IMR-90 (cell line): ENCODE measurements at regions not wholly inside any gene's neighbourhood (a gene's known extent, or its start where the extent isn't known, plus 50 kb on each side); places are given as distances from the start of the nearest gene placed in this dataset.

Experiments
- ATAC-seq: fragments of 200-7000 bp; cut with Tn5 transposase; 2 replicates; pipeline ENCODE4 v1.9.1; 2020; ENCODE audit warnings: low read depth, mild to moderate bottlenecking, moderate library complexity
- BruUV-seq: library from RNA; stranded (reverse); fragments of 400-500 nt; replicated peaks from 2 replicates; lab custom pipeline; 2021; lab: Mats Ljungman, UMichigan
- CTCF ChIA-PET: fragments of 300-600 bp; formaldehyde crosslinking; extraction: SDS; loops from one replicate; lab custom pipeline; 2021; ENCODE audit warnings: antibody characterized with exemption; lab: Yijun Ruan, JAX
- POLR2A ChIA-PET: fragments of 300-600 bp; sonication (Branson Sonifier 250); formaldehyde crosslinking; loops from one replicate; lab custom pipeline; 2022; ENCODE audit warnings: antibody characterized with exemption; ENCODE audit not compliant: unreplicated experiment; lab: Charles Lee
- DNase-seq: peaks from one replicate; pipeline ENCODE4 v3.0.0; 2013
- H2AFZ ChIP-seq: replicated peaks from 2 replicates; pipeline ENCODE3; 2013; ENCODE audit warnings: low read length, mild to moderate bottlenecking; ENCODE audit not compliant: poor library complexity
- H2AK5ac ChIP-seq: 2 replicates; pipeline ENCODE4 v1.6.1; 2013; ENCODE audit warnings: low read depth, low read length, inconsistent platforms
- H2AK9ac ChIP-seq: replicated peaks from 2 replicates; pipeline ENCODE3; 2013; ENCODE audit warnings: mild to moderate bottlenecking, low read depth, low read length, moderate library complexity; ENCODE audit not compliant: poor library complexity
- H2BK120ac ChIP-seq: 2 replicates; pipeline ENCODE4 v1.6.1; 2013; ENCODE audit warnings: low read depth, low read length, inconsistent platforms
- H2BK15ac ChIP-seq: 3 replicates; pipeline ENCODE4 v1.6.1; 2013; ENCODE audit warnings: low read depth, low read length, inconsistent platforms
- H2BK20ac ChIP-seq: 2 replicates; pipeline ENCODE4 v1.6.1; 2013; ENCODE audit warnings: low read depth, mild to moderate bottlenecking, inconsistent platforms, low read length, moderate library complexity
- H2BK5ac ChIP-seq: 2 replicates; pipeline ENCODE4 v1.6.1; 2013; ENCODE audit warnings: mild to moderate bottlenecking, low read depth, low read length, inconsistent platforms; ENCODE audit not compliant: poor library complexity, severe bottlenecking
- H3K14ac ChIP-seq: replicated peaks from 2 replicates; pipeline ENCODE4 v1.6.1; 2013; ENCODE audit warnings: low read depth, low read length, inconsistent platforms
- H3K18ac ChIP-seq: 2 replicates; pipeline ENCODE4 v1.6.1; 2013; ENCODE audit warnings: low read depth, low read length, control low read depth
- H3K23ac ChIP-seq: 2 replicates; pipeline ENCODE4 v1.6.1; 2013; ENCODE audit warnings: low read depth, low read length, inconsistent platforms
- H3K27ac ChIP-seq: 2 replicates; pipeline ENCODE4 v1.5.1; 2013; ENCODE audit warnings: mild to moderate bottlenecking, control low read depth, low read length; ENCODE audit not compliant: insufficient read depth
- H3K27me3 ChIP-seq: 2 replicates; pipeline ENCODE4 v1.6.1; 2013; ENCODE audit warnings: low read length; ENCODE audit not compliant: control insufficient read depth, insufficient read depth
- H3K36me3 ChIP-seq: 2 replicates; pipeline ENCODE4 v1.6.1; 2013; ENCODE audit warnings: low read length, mixed read lengths; ENCODE audit not compliant: control insufficient read depth, insufficient read depth
- H3K4ac ChIP-seq: 2 replicates; pipeline ENCODE4 v1.6.1; 2013; ENCODE audit warnings: low read depth, low read length, inconsistent platforms
- H3K4me1 ChIP-seq: 2 replicates; pipeline ENCODE4 v1.6.1; 2013; ENCODE audit warnings: low read length, mixed read lengths; ENCODE audit not compliant: control insufficient read depth, insufficient read depth
- H3K4me2 ChIP-seq: 2 replicates; pipeline ENCODE4 v1.6.1; 2013; ENCODE audit warnings: low read depth, mild to moderate bottlenecking, control low read depth, low read length, moderate library complexity
- H3K4me3 ChIP-seq: 2 replicates; pipeline ENCODE4 v1.5.1; 2013; ENCODE audit warnings: low read depth, mild to moderate bottlenecking, control low read depth, low read length, moderate library complexity; ENCODE audit not compliant: insufficient read depth
- H3K56ac ChIP-seq: 2 replicates; pipeline ENCODE4 v1.6.1; 2013; ENCODE audit warnings: low read length, inconsistent platforms; ENCODE audit not compliant: insufficient read depth; ENCODE audit errors: extremely low read depth
- H3K79me1 ChIP-seq, 2 experiments: 2 replicates each; pipeline ENCODE4 v1.6.1; 2013; ENCODE audit warnings: low read length in 2 of 2, inconsistent platforms in 1 of 2, low read depth in 1 of 2
- H3K9ac ChIP-seq: 2 replicates; pipeline ENCODE4 v1.6.1; 2013; ENCODE audit warnings: low read depth, low read length, control low read depth
- H3K9me1 ChIP-seq: 2 replicates; pipeline ENCODE4 v1.6.1; 2013; ENCODE audit warnings: low read length, inconsistent platforms; ENCODE audit not compliant: insufficient read depth
- H3K9me3 ChIP-seq: 2 replicates; pipeline ENCODE4 v1.6.1; 2013; ENCODE audit warnings: low read length; ENCODE audit not compliant: control insufficient read depth, insufficient read depth
- H4K20me1 ChIP-seq: 2 replicates; pipeline ENCODE4 v1.6.1; 2013; ENCODE audit warnings: low read length, inconsistent platforms; ENCODE audit not compliant: insufficient read depth
- H4K5ac ChIP-seq: 2 replicates; pipeline ENCODE4 v1.6.1; 2013; ENCODE audit warnings: mild to moderate bottlenecking, low read depth, low read length, control low read depth
- H4K8ac ChIP-seq, 2 experiments: 2 replicates each; pipeline ENCODE4 v1.6.1; 2013; ENCODE audit warnings: low read depth in 2 of 2, low read length in 2 of 2, control low read depth in 1 of 2, inconsistent platforms in 1 of 2
- H4K91ac ChIP-seq: 2 replicates; pipeline ENCODE4 v1.6.1; 2013; ENCODE audit warnings: low read depth, low read length, inconsistent platforms; ENCODE audit not compliant: insufficient read depth
- BHLHE40 ChIP-seq: fragments of 150-350 bp; IDR thresholded peaks from 2 replicates; pipeline ENCODE4 v1.6.1; 2016; ENCODE audit warnings: mild to moderate bottlenecking, low read depth, low read length
- CEBPB ChIP-seq: IDR thresholded peaks from 2 replicates; pipeline ENCODE4 v1.6.1; 2012; ENCODE audit warnings: low read depth, low read length, improper control_type of control experiment
- MAFK ChIP-seq: IDR thresholded peaks from 2 replicates; pipeline ENCODE4 v1.6.1; 2012; ENCODE audit warnings: low read depth, low read length, improper control_type of control experiment
- MAZ ChIP-seq: IDR thresholded peaks from 2 replicates; pipeline ENCODE4 v1.6.1; 2012; ENCODE audit warnings: low read depth, mild to moderate bottlenecking, low read length, improper control_type of control experiment, moderate library complexity, borderline replicate concordance
- MXI1 ChIP-seq: IDR thresholded peaks from 2 replicates; pipeline ENCODE4 v1.6.1; 2012; ENCODE audit warnings: low read depth, mild to moderate bottlenecking, low read length, moderate library complexity, borderline replicate concordance
- POLR2A ChIP-seq: IDR thresholded peaks from 2 replicates; pipeline ENCODE4 v1.6.1; 2012; ENCODE audit warnings: mild to moderate bottlenecking, low read depth, low read length
- WGBS, 2 experiments: methylation state at CpG; one replicate each; pipeline versions ENCODE4 v1.1.5 to v1.1.7; 2013; ENCODE audit warnings: missing lambda C conversion rate in 2 of 2; ENCODE audit not compliant: insufficient read length in 1 of 2; ENCODE audit errors: extremely low coverage in 2 of 2; 5-methylcytosine and 5-hydroxymethylcytosine counted together
- dilution Hi-C: fragments of 300-500 bp; cut with HindIII; formaldehyde crosslinking; loops from one replicate; pipeline ENCODE4 v1.14.3; 2018; ENCODE audit warnings: low sequenced_read_pairs; ENCODE audit not compliant: unreplicated experiment
- in situ Hi-C: fragments of 300-500 bp; cut with MboI; formaldehyde crosslinking; loops from 3 replicates; pipeline ENCODE4 v1.14.3; 2019; ENCODE audit warnings: low sequenced_read_pairs, inconsistent platforms, mixed read lengths
- intact Hi-C: fragments of 100-400 bp; cut with micrococcal nuclease; formaldehyde crosslinking; loops from 2 replicates; pipeline ENCODE4 v1.10.0; 2022

DNA sequence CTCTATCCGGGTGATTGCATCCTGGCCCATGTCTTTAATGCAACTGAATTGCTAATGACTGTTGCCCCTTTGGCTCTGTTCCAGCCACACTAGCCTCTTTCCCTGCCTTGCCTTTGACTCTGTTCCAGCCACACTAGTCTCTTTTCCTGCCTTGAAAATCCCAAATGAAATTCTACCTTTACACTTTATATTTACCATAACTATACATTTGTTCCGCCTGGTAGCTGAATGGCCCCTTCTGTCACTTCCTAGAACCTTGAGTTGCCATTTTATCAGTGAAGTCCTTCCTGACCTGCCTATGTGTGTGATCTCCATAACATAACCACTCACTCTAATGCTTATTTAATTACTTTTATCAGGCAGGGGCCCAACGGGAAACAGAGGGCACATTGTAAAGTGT is 1120.4 kb upstream of the WWC1 start:
- no peak overlapping the region for H2BK120ac ChIP-seq
- H3K23ac ChIP-seq = no peak overlapping the region
- H4K5ac ChIP-seq = no peak overlapping the region
- no peaks in the 10 kb centered on the region for H4K20me1 ChIP-seq
- H3K4me2 ChIP-seq = no peak overlapping the region
- no peak overlapping the region for H3K4ac ChIP-seq
- dilution Hi-C loops (no loop called here), intact Hi-C loops (no loop called here), in situ Hi-C loops (no loop called here)
- DNase-seq (no peak), ATAC-seq (no peak)
- H3K9me3 ChIP-seq = peaks cover 4% of the 10 kb centered on the region; the same call in 1 of the 2 replicates
- H4K91ac ChIP-seq = no peak overlapping the region
- H3K18ac ChIP-seq = no peak overlapping the region
- no peak for TF ChIP-seq POLR2A
- TF ChIP-seq MXI1 = no peak
- no peak for TF ChIP-seq BHLHE40
- TF ChIP-seq MAZ = no peak
- no peak for TF ChIP-seq MAFK
- TF ChIP-seq CEBPB = no peak
- POLR2A ChIA-PET = no interaction called here
- CTCF ChIA-PET = interaction anchor here (0.6 kb wide), 1 partner anchor 84 kb away, joined by 3 read pairs; no protein-coding TSS in a partner anchor
- H2BK5ac ChIP-seq = no peak overlapping the region
- H3K56ac ChIP-seq = no peak overlapping the region
- no peak overlapping the region for H3K4me3 ChIP-seq
- no peak overlapping the region for H2BK20ac ChIP-seq
- BruUV-seq = no TSS peak
- no peak overlapping the region for H2AK9ac ChIP-seq
- H2AK5ac ChIP-seq = no peak overlapping the region
- H3K27me3 ChIP-seq = no peaks in the 10 kb centered on the region
- 73% methylated on average over 1 of the region's 3 CpGs; no CpG with 5 or more reads in 1 of the 2 experiments for WGBS, 2 experiments
- H3K9me1 ChIP-seq = no peaks in the 10 kb centered on the region
- H3K79me1 ChIP-seq = no peaks in the 10 kb centered on the region
- H3K9ac ChIP-seq = no peak overlapping the region
- no peak overlapping the region for H3K27ac ChIP-seq
- H2AFZ ChIP-seq = no peak overlapping the region
- H3K14ac ChIP-seq = no peak overlapping the region
- no peaks in the 10 kb centered on the region for H3K36me3 ChIP-seq
- no peak overlapping the region for H2BK15ac ChIP-seq
- H4K8ac ChIP-seq = no peak overlapping the region
- H3K4me1 ChIP-seq = no peaks in the 10 kb centered on the region
